Caco-2 (cell line): ENCODE measurements at regions not wholly inside any gene's neighbourhood (a gene's known extent, or its start where the extent isn't known, plus 50 kb on each side); places are given as distances from the start of the nearest gene placed in this dataset.

Experiments
- BruUV-seq: library from RNA; stranded (reverse); fragments of 400-500 nt; replicated peaks from 2 replicates; lab custom pipeline; 2021; lab: Mats Ljungman, UMichigan
- CTCF ChIA-PET: fragments of 300-600 bp; sonication (Branson Sonifier 250); formaldehyde crosslinking; loops from one replicate; lab custom pipeline; 2022; ENCODE audit warnings: antibody characterized with exemption; lab: Charles Lee
- POLR2A ChIA-PET: fragments of 300-600 bp; sonication (Branson Sonifier 250); formaldehyde crosslinking; loops from one replicate; lab custom pipeline; 2022; ENCODE audit warnings: antibody characterized with exemption; lab: Charles Lee
- DNase-seq, 2 experiments: peaks; one replicate each; pipeline versions ENCODE4 v3.0.0 to v3.0.0-alpha.2; 2020 to 2022
- H3K27me3 ChIP-seq: replicated peaks from 2 replicates; pipeline ENCODE4 v1.6.0; 2011; ENCODE audit warnings: low read length; ENCODE audit not compliant: control insufficient read depth, insufficient read depth
- H3K36me3 ChIP-seq: 2 replicates; pipeline ENCODE4 v1.5.1; 2011; ENCODE audit warnings: low read length; ENCODE audit not compliant: control insufficient read depth, insufficient read depth
- H3K4me1 ChIP-seq: fragments of 250-450 bp; sonication (Bioruptor Pico); 2 replicates; pipeline ENCODE4 v1.5.1; 2020; ENCODE audit warnings: mild to moderate bottlenecking
- H3K4me3 ChIP-seq: 2 replicates; pipeline ENCODE4 v1.5.1; 2011; ENCODE audit warnings: low read depth, mild to moderate bottlenecking, control low read depth, low read length
- H3K9me3 ChIP-seq: fragments of 250-450 bp; sonication (Bioruptor Pico); 2 replicates; pipeline ENCODE4 v1.5.1; 2020; ENCODE audit warnings: mild to moderate bottlenecking, moderate library complexity
- H3K27ac Mint-ChIP-seq: one replicate; pipeline ENCODE4 v1.8.0; 2022; ENCODE audit warnings: mixed read lengths; ENCODE audit not compliant: unreplicated experiment
- H3K27me3 Mint-ChIP-seq: one replicate; pipeline ENCODE4 v1.8.0; 2022; ENCODE audit warnings: mixed read lengths; ENCODE audit not compliant: insufficient read depth, unreplicated experiment
- H3K36me3 Mint-ChIP-seq: one replicate; pipeline ENCODE4 v1.8.0; 2022; ENCODE audit warnings: mild to moderate bottlenecking, mixed read lengths; ENCODE audit not compliant: insufficient read depth, unreplicated experiment
- H3K4me1 Mint-ChIP-seq: one replicate; pipeline ENCODE4 v1.8.0; 2022; ENCODE audit warnings: low read depth, mixed read lengths; ENCODE audit not compliant: unreplicated experiment
- H3K4me3 Mint-ChIP-seq: one replicate; pipeline ENCODE4 v1.8.0; 2022; ENCODE audit warnings: mild to moderate bottlenecking, moderate library complexity, mixed read lengths; ENCODE audit not compliant: unreplicated experiment
- H3K9me3 Mint-ChIP-seq: one replicate; pipeline ENCODE4 v1.8.0; 2022; ENCODE audit warnings: mixed read lengths; ENCODE audit not compliant: unreplicated experiment
- intact Hi-C: fragments of 100-400 bp; cut with micrococcal nuclease; formaldehyde crosslinking; loops from one replicate; pipeline ENCODE4 v1.10.0; 2022; ENCODE audit not compliant: unreplicated experiment
- TF ChIP-seq, protein P1 (sequence below), 2 experiments: fragments of 200-600 bp in 1 of 2; IDR thresholded peaks; 1 replicate in 1 of 2; 2 replicates in 1 of 2; pipeline versions ENCODE4 v1.5.1 to v1.8.0; 2011 to 2022; ENCODE audit warnings: antibody characterized with exemption in 1 of 2, control low read depth in 1 of 2, inconsistent platforms in 1 of 2, low read depth in 1 of 2, low read length in 1 of 2, mild to moderate bottlenecking in 1 of 2, moderate library complexity in 1 of 2; ENCODE audit not compliant: insufficient read depth in 1 of 2, severe bottlenecking in 1 of 2, unreplicated experiment in 1 of 2

DNA sequence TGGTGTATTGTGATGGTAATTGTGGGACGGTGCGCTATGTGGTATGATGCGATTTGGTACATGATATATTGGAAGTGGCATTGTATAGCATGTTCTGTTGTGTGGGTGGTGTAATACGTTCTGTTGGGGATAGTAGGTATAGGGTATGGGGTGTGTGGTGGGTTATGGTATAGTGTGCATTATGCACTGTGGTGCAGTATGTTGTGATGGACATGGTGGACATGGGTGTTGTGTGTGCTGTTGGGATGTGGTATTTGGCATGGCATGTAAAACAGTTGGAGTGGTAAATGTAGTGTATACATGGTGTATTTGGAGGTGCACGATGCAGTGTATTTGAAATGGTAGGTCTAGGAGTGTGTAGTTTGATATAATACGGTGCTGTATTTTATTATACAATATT, 170.6 kb upstream of the CNTNAP4 start:
- Mint-ChIP-seq H3K27ac (no peak overlapping the region), H3K4me1 (no peaks in the 10 kb centered on the region), H3K27me3 (no peaks in the 10 kb centered on the region), H3K9me3 (peaks cover 17% of the 10 kb centered on the region), H3K4me3 (no peak overlapping the region), H3K36me3 (no peaks in the 10 kb centered on the region)
- intact Hi-C loops = no loop called here
- TF ChIP-seq, protein P1, sequence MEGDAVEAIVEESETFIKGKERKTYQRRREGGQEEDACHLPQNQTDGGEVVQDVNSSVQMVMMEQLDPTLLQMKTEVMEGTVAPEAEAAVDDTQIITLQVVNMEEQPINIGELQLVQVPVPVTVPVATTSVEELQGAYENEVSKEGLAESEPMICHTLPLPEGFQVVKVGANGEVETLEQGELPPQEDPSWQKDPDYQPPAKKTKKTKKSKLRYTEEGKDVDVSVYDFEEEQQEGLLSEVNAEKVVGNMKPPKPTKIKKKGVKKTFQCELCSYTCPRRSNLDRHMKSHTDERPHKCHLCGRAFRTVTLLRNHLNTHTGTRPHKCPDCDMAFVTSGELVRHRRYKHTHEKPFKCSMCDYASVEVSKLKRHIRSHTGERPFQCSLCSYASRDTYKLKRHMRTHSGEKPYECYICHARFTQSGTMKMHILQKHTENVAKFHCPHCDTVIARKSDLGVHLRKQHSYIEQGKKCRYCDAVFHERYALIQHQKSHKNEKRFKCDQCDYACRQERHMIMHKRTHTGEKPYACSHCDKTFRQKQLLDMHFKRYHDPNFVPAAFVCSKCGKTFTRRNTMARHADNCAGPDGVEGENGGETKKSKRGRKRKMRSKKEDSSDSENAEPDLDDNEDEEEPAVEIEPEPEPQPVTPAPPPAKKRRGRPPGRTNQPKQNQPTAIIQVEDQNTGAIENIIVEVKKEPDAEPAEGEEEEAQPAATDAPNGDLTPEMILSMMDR (IDR thresholded peaks at IDR 0.05; ENCODE audit: insufficient read depth in 1 of 2, low read depth in 1 of 2, low read length in 1 of 2, severe bottlenecking in 1 of 2, unreplicated experiment in 1 of 2) = no peak
- BruUV-seq = no TSS peak
- Histone ChIP-seq H3K9me3 (no peaks in the 10 kb centered on the region), H3K36me3 (no peaks in the 10 kb centered on the region), H3K4me1 (no peaks in the 10 kb centered on the region), H3K27me3 (no peaks in the 10 kb centered on the region), H3K4me3 (no peak overlapping the region)
- DNase-seq = no peak
- CTCF ChIA-PET = no interaction called here
- POLR2A ChIA-PET = no interaction called here

DNA sequence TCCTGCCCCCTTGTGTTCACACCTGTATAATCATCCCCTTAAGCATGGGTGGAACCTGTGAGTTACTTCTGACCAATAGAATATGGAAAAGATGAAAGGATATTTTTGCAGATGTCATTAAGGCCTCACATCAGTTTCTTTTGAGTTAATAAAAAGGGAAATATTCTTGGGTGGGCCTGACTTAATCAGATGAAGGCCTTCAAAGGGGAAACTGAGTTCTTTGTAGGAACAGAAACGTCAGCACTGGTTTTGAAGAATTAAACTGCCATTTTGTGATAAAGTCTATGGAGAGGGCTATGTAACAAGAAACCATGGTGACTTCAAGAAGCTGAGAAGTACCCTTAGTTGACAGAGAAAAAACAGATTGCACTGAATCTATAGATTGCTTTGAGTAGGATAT, 168.7 kb upstream of the CNTNAP4 start:
- peaks cover 9% of the 10 kb centered on the region for H3K9me3 Mint-ChIP-seq
- H3K36me3 Mint-ChIP-seq = no peaks in the 10 kb centered on the region
- no peaks in the 10 kb centered on the region for H3K4me1 Mint-ChIP-seq
- TF ChIP-seq, protein P1 (IDR thresholded peaks at IDR 0.05; ENCODE audit: insufficient read depth in 1 of 2, low read depth in 1 of 2, low read length in 1 of 2, severe bottlenecking in 1 of 2, unreplicated experiment in 1 of 2) = no peak
- ChIA-PET CTCF (no interaction called here), POLR2A (no interaction called here)
- BruUV-seq = no TSS peak
- H3K27ac Mint-ChIP-seq = no peak overlapping the region
- no peaks in the 10 kb centered on the region for H3K4me1 ChIP-seq
- H3K36me3 ChIP-seq = no peaks in the 10 kb centered on the region
- H3K4me3 Mint-ChIP-seq = no peak overlapping the region
- no peak overlapping the region for H3K4me3 ChIP-seq
- no peaks in the 10 kb centered on the region for H3K9me3 ChIP-seq
- intact Hi-C loops = no loop called here
- no peaks in the 10 kb centered on the region for H3K27me3 Mint-ChIP-seq
- H3K27me3 ChIP-seq = no peaks in the 10 kb centered on the region
- DNase-seq = no peak

DNA sequence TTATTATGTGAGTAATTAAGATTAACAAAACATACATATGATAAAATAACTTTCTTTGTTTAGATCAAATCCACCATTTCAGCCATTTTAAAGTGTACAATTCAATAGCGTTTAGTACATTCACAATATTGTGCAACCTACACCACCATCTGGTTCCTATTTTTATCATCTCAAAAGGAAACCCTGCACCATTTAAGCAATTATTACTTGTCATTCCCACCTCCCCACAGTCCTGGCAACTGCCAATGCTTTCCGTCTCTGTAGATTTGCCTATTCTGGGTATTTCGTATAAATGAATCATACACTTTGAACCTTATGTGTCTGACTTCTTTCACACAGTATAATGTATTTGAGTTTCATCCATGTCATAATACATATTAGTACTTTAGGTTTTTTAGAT, 162.5 kb upstream of the CNTNAP4 start:
- CTCF ChIA-PET = no interaction called here
- DNase-seq = no peak
- H3K36me3 ChIP-seq = no peaks in the 10 kb centered on the region
- H3K27ac Mint-ChIP-seq = no peak overlapping the region
- H3K27me3 Mint-ChIP-seq = no peaks in the 10 kb centered on the region
- no peaks in the 10 kb centered on the region; the same call in 1 of the 2 replicates for H3K4me1 ChIP-seq
- no peaks in the 10 kb centered on the region for H3K4me1 Mint-ChIP-seq
- H3K36me3 Mint-ChIP-seq = no peaks in the 10 kb centered on the region
- no peaks in the 10 kb centered on the region for H3K9me3 ChIP-seq
- POLR2A ChIA-PET = no interaction called here
- H3K4me3 Mint-ChIP-seq = no peak overlapping the region
- H3K9me3 Mint-ChIP-seq = peaks cover 9% of the 10 kb centered on the region
- H3K4me3 ChIP-seq = no peak overlapping the region
- intact Hi-C loops = no loop called here
- no TSS peak for BruUV-seq
- no peaks in the 10 kb centered on the region for H3K27me3 ChIP-seq
- TF ChIP-seq, protein P1 (IDR thresholded peaks at IDR 0.05; ENCODE audit: insufficient read depth in 1 of 2, low read depth in 1 of 2, low read length in 1 of 2, severe bottlenecking in 1 of 2, unreplicated experiment in 1 of 2) = no peak
